Esophagus muscularis mucosa (tissue), 4 donors: ENCODE measurements at regions not wholly inside any gene's neighbourhood (a gene's known extent, or its start where the extent isn't known, plus 50 kb on each side); places are given as distances from the start of the nearest gene placed in this dataset.

Source experiments
- DNase-seq: peaks from one replicate; pipeline ENCODE4 v3.0.0-alpha.2; 2017; ENCODE audit errors: extremely low spot score
- H3K27ac ChIP-seq, 4 donors: fragments of 200-600 bp; sonication (generic); replicated peaks in 1 of 4; 1 replicate in 3 of 4; 2 replicates in 1 of 4; pipeline ENCODE4 v1.5.1; 2016 to 2019; ENCODE audit warnings: mild to moderate bottlenecking in 1 of 4
- H3K27me3 ChIP-seq, 4 donors: fragments of 200-600 bp; sonication (generic); one replicate each; pipeline versions ENCODE4 v1.5.1 to v1.6.0; 2016 to 2019
- H3K36me3 ChIP-seq, 4 donors: fragments of 200-600 bp; sonication (generic); one replicate each; pipeline ENCODE4 v1.5.1; 2016 to 2019
- H3K4me1 ChIP-seq, 4 donors: fragments of 200-600 bp; sonication (generic); one replicate each; pipeline ENCODE4 v1.5.1; 2016 to 2019
- H3K4me3 ChIP-seq, 4 donors: fragments of 200-600 bp; sonication (generic); 1 replicate in 2 of 4; 2 replicates in 2 of 4; pipeline ENCODE4 v1.5.1; 2016 to 2019; ENCODE audit warnings: mild to moderate bottlenecking in 4 of 4, moderate library complexity in 1 of 4
- H3K9me3 ChIP-seq, 4 donors: fragments of 200-600 bp; sonication (generic); 1 replicate in 3 of 4; 2 replicates in 1 of 4; pipeline ENCODE4 v1.5.1; 2016 to 2019
- CTCF ChIP-seq, 3 experiments: fragments of 200-600 bp in 2 of 3; fragments of 450-650 bp in 1 of 3; sonication (generic) in 2 of 3; IDR thresholded peaks; one replicate each; pipeline ENCODE4 v1.5.1; 2017 to 2019; ENCODE audit warnings: antibody characterized with exemption in 3 of 3, mild to moderate bottlenecking in 2 of 3, moderate library complexity in 1 of 3
- EP300 ChIP-seq: sonication (generic); formaldehyde crosslinking; IDR thresholded peaks from one replicate; pipeline ENCODE4 v1.6.1; 2017; ENCODE audit warnings: antibody characterized with exemption
- POLR2A ChIP-seq: fragments of 450-650 bp; IDR thresholded peaks from one replicate; pipeline ENCODE4 v1.6.1; 2017; ENCODE audit warnings: antibody characterized with exemption, moderate library complexity, mild to moderate bottlenecking, low read depth
- POLR2AphosphoS5 ChIP-seq, 2 donors: sonication (generic); formaldehyde crosslinking; IDR thresholded peaks; one replicate each; pipeline ENCODE4 v1.6.1; 2017; ENCODE audit warnings: antibody characterized with exemption in 2 of 2
- WGBS: methylation state at CpG from one replicate; pipeline ENCODE4 v1.1.5; 2018; 5-methylcytosine and 5-hydroxymethylcytosine counted together
- intact Hi-C: fragments of 100-400 bp; cut with DNase I; formaldehyde crosslinking; loops from one replicate; pipeline ENCODE4 v1.15.1; 2023

- WGBS, result 95% methylated on average over 9 of the region's 9 CpGs
- Histone ChIP-seq H3K4me3 (no peak overlapping the region), H3K9me3 (no peaks in the 10 kb centered on the region), H3K4me1 (peaks cover 0 to 7% (median 5%) of the 10 kb centered on the region in 4 donors), H3K27ac (no peak overlapping the region), H3K27me3 (no peaks in the 10 kb centered on the region), H3K36me3 (no peaks in the 10 kb centered on the region)
- intact Hi-C loops, result no loop called here
- TF ChIP-seq POLR2AphosphoS5 (IDR thresholded peaks at IDR 0.05) (no peak), EP300 (no peak), POLR2A (no peak), CTCF (IDR thresholded peaks at IDR 0.05) (no peak)
- DNase-seq, result no peak
Measured at GRCh38 chr10:35927990-35928488, 285.9 kb upstream of the FZD8 start.

- Histone ChIP-seq H3K27me3 (no peaks in the 10 kb centered on the region), H3K27ac (no peak overlapping the region), H3K4me3 (no peak overlapping the region), H3K36me3 (no peaks in the 10 kb centered on the region), H3K9me3 (no peaks in the 10 kb centered on the region), H3K4me1 (peaks cover 0 to 7% (median 5%) of the 10 kb centered on the region in 4 donors)
- no peak for TF ChIP-seq EP300
- no peak for TF ChIP-seq POLR2AphosphoS5 (IDR thresholded peaks at IDR 0.05)
- TF ChIP-seq POLR2A, result no peak
- TF ChIP-seq CTCF (IDR thresholded peaks at IDR 0.05), result no peak
- WGBS, result 86% methylated on average over 7 of the region's 7 CpGs
- intact Hi-C loops, result no loop called here
- peak; percentile 29 for DNase-seq
Measured at GRCh38 chr10:35927341-35927740, 285.2 kb upstream of the FZD8 start.

- WGBS, result 65% methylated on average over 1 of the region's 1 CpG
- intact Hi-C loops, result no loop called here
- no peaks in the 10 kb centered on the region for H3K36me3 ChIP-seq
- H3K4me3 ChIP-seq, result no peak overlapping the region
- no peaks in the 10 kb centered on the region for H3K27me3 ChIP-seq
- no peak overlapping the region for H3K27ac ChIP-seq
- no peak for TF ChIP-seq POLR2A
- TF ChIP-seq POLR2AphosphoS5 (IDR thresholded peaks at IDR 0.05), result no peak
- TF ChIP-seq EP300, result no peak
- TF ChIP-seq CTCF (IDR thresholded peaks at IDR 0.05), result no peak
- peaks cover 0 to 7% (median 5%) of the 10 kb centered on the region in 4 donors for H3K4me1 ChIP-seq
- H3K9me3 ChIP-seq, result no peaks in the 10 kb centered on the region
- no peak for DNase-seq
Measured at GRCh38 chr10:35926846-35927245, 284.8 kb upstream of the FZD8 start.

GRCh38 chr10:35925493-35925892 lies 283.4 kb upstream of the FZD8 start:
- Histone ChIP-seq H3K36me3 (no peaks in the 10 kb centered on the region), H3K4me1 (peaks cover 0 to 7% (median 5%) of the 10 kb centered on the region in 4 donors), H3K9me3 (no peaks in the 10 kb centered on the region), H3K27me3 (no peaks in the 10 kb centered on the region), H3K27ac (no peak overlapping the region), H3K4me3 (no peak overlapping the region)
- DNase-seq, result peak; percentile 39
- TF ChIP-seq POLR2A (no peak), EP300 (no peak), CTCF (IDR thresholded peaks at IDR 0.05) (no peak), POLR2AphosphoS5 (IDR thresholded peaks at IDR 0.05) (no peak)
- 77% methylated on average over 1 of the region's 1 CpG for WGBS
- intact Hi-C loops, result no loop called here

GRCh38 chr10:35924759-35925158 lies 282.7 kb upstream of the FZD8 start:
- Histone ChIP-seq H3K27ac (no peak overlapping the region), H3K9me3 (no peaks in the 10 kb centered on the region), H3K4me3 (no peak overlapping the region), H3K36me3 (no peaks in the 10 kb centered on the region), H3K27me3 (no peaks in the 10 kb centered on the region), H3K4me1 (peaks cover 0 to 7% (median 5%) of the 10 kb centered on the region in 4 donors)
- DNase-seq, result peak; percentile 72
- intact Hi-C loops, result no loop called here
- WGBS, result 84% methylated on average over 1 of the region's 1 CpG
- TF ChIP-seq CTCF (IDR thresholded peaks at IDR 0.05) (no peak), POLR2A (no peak), EP300 (no peak), POLR2AphosphoS5 (IDR thresholded peaks at IDR 0.05) (no peak)
